SU-DHL-6 (cell line): ENCODE measurements at regions not wholly inside any gene's neighbourhood (a gene's known extent, or its start where the extent isn't known, plus 50 kb on each side); places are given as distances from the start of the nearest gene placed in this dataset.

Experiments
- CTCF ChIP-seq: fragments of 200-600 bp; sonication (generic); IDR thresholded peaks from one replicate; pipeline ENCODE4 v1.5.1; 2017; ENCODE audit warnings: antibody characterized with exemption, mild to moderate bottlenecking, low read length, moderate library complexity; ENCODE audit not compliant: insufficient read depth, poor library complexity, severe bottlenecking
- EZH2phosphoT487 ChIP-seq: fragments of 200-600 bp; sonication (generic), shearing (Covaris generic); conservative IDR thresholded peaks from 2 replicates; pipeline ENCODE4 v1.6.1; 2018; ENCODE audit warnings: mild to moderate bottlenecking, antibody characterized with exemption, low read length, moderate library complexity, mixed read lengths

- no peak for TF ChIP-seq CTCF
- no peak for TF ChIP-seq EZH2phosphoT487
Observed at GRCh38 chr4:33189169-33189568, 2469.0 kb downstream of the PCDH7 start.
